K562 (cell line): ENCODE measurements at regions not wholly inside any gene's neighbourhood (a gene's known extent, or its start where the extent isn't known, plus 50 kb on each side); places are given as distances from the start of the nearest gene placed in this dataset.

ENCODE experiments used
- ATAC-seq: fragments of 200-7000 bp; cut with Tn5 transposase; 3 replicates; pipeline ENCODE4 v1.9.1; 2020; ENCODE audit warnings: moderate library complexity
- BruUV-seq: library from RNA; stranded (reverse); fragments of 400-500 nt; replicated peaks from 2 replicates; lab custom pipeline; 2021; lab: Mats Ljungman, UMichigan
- CTCF ChIA-PET: fragments of 300-600 bp; formaldehyde crosslinking; extraction: SDS; loops from one replicate; lab custom pipeline; 2021; ENCODE audit warnings: low intra/inter-chr PET ratio; lab: Yijun Ruan, JAX
- POLR2A ChIA-PET: fragments of 300-600, 350-650 bp; sonication (Branson Sonifier 250); formaldehyde crosslinking; extraction: SDS; loops from one replicate; lab custom pipeline; 2021; ENCODE audit warnings: antibody characterized with exemption, inconsistent platforms; lab: Yijun Ruan, JAX
- DNase-seq, 4 experiments: peaks; one replicate each; pipeline versions ENCODE4 v3.0.0 to v3.0.0-alpha.2; 2011 to 2018; ENCODE audit warnings: low spot score in 3 of 4, mixed read lengths in 3 of 4; ENCODE audit errors: extremely low read depth in 1 of 4
- FAIRE-seq: peaks from 2 replicates; lab custom pipeline; 2011; peaks lifted over from hg19 to GRCh38; lab: Jason Lieb, UNC
- H2AFZ ChIP-seq: 2 replicates; pipeline ENCODE4 v1.6.0; 2011; ENCODE audit warnings: low read depth, low read length, control low read depth, inconsistent platforms
- H3K27ac ChIP-seq: fragments of 200-600 bp; 3 replicates; pipeline ENCODE4 v1.8.0; 2011; ENCODE audit warnings: low read depth, mild to moderate bottlenecking, control low read depth, inconsistent platforms, low read length, moderate library complexity, mixed read lengths; ENCODE audit errors: extremely low read depth
- H3K27me3 ChIP-seq, 2 experiments: fragments of 300-600 bp in 1 of 2; 2 replicates in 1 of 2; 3 replicates in 1 of 2; pipeline versions ENCODE4 v1.6.0 to v1.8.0; 2011; ENCODE audit warnings: inconsistent platforms in 2 of 2, low read length in 2 of 2, mild to moderate bottlenecking in 1 of 2, mixed read lengths in 1 of 2, moderate library complexity in 1 of 2; ENCODE audit not compliant: control insufficient read depth in 2 of 2, insufficient read depth in 2 of 2
- H3K36me3 ChIP-seq: fragments of 300-600 bp; 3 replicates; pipeline ENCODE4 v1.8.0; 2011; ENCODE audit warnings: mild to moderate bottlenecking, low read length, inconsistent platforms; ENCODE audit not compliant: control insufficient read depth, insufficient read depth
- H3K4me1 ChIP-seq, 2 experiments: fragments of 200-600 bp in 1 of 2; replicated peaks in 1 of 2; 2 replicates in 1 of 2; 3 replicates in 1 of 2; pipeline versions ENCODE4 v1.5.1 to v1.8.0; 2011; ENCODE audit warnings: inconsistent platforms in 2 of 2, low read length in 2 of 2, mild to moderate bottlenecking in 1 of 2, mixed read lengths in 1 of 2, moderate library complexity in 1 of 2; ENCODE audit not compliant: control insufficient read depth in 2 of 2, insufficient read depth in 2 of 2
- H3K4me2 ChIP-seq: 2 replicates; pipeline ENCODE4 v1.6.1; 2011; ENCODE audit warnings: low read length, control low read depth, inconsistent platforms, mixed read lengths; ENCODE audit not compliant: insufficient read depth
- H3K4me3 ChIP-seq: fragments of 200-600 bp; sonication (generic), shearing (Covaris generic); 2 replicates; pipeline ENCODE4 v1.5.1; 2016; ENCODE audit warnings: control low read depth, inconsistent platforms
- H3K79me2 ChIP-seq: fragments of 200-600 bp; 3 replicates; pipeline ENCODE4 v1.8.0; 2011; ENCODE audit warnings: low read length, inconsistent platforms; ENCODE audit not compliant: control insufficient read depth, insufficient read depth
- H3K9ac ChIP-seq, 2 experiments: 2 replicates each; pipeline versions ENCODE4 v1.6.0 to v1.6.1; 2011; ENCODE audit warnings: low read depth in 2 of 2, low read length in 2 of 2, control low read depth in 1 of 2, inconsistent platforms in 1 of 2, mild to moderate bottlenecking in 1 of 2, mixed read lengths in 1 of 2; ENCODE audit not compliant: insufficient read depth in 1 of 2
- H3K9me1 ChIP-seq: one replicate; pipeline ENCODE4 v1.6.0; 2011; ENCODE audit warnings: inconsistent platforms, mild to moderate bottlenecking, low read length, moderate library complexity; ENCODE audit not compliant: control insufficient read depth, insufficient read depth
- H3K9me3 ChIP-seq: replicated peaks from 2 replicates; pipeline ENCODE4 v1.5.1; 2011; ENCODE audit warnings: low read depth, low read length, inconsistent platforms; ENCODE audit not compliant: control insufficient read depth, insufficient read depth
- H4K20me1 ChIP-seq: replicated peaks from 2 replicates; pipeline ENCODE4 v1.6.1; 2011; ENCODE audit warnings: low read length, inconsistent platforms, mixed read lengths; ENCODE audit not compliant: control insufficient read depth, insufficient read depth
- CHD4 ChIP-seq: fragments of 200-600 bp; sonication (generic); IDR thresholded peaks from 3 replicates; pipeline ENCODE4 v1.6.1; 2012; ENCODE audit warnings: low read depth, mild to moderate bottlenecking, mixed read lengths, low read length, inconsistent platforms; ENCODE audit not compliant: insufficient read depth, insufficient replicate concordance, poor library complexity, severe bottlenecking
- MCM5 ChIP-seq: fragments of 450-650 bp; IDR thresholded peaks from 2 replicates; pipeline ENCODE4 v1.6.1; 2016; ENCODE audit warnings: low read depth
- MEF2A ChIP-seq: IDR thresholded peaks from 2 replicates; pipeline ENCODE4 v1.6.1; 2011; ENCODE audit warnings: low read depth, mild to moderate bottlenecking, low read length, moderate library complexity; ENCODE audit not compliant: control insufficient read depth
- RAD51 ChIP-seq: fragments of 450-650 bp; IDR thresholded peaks from 2 replicates; pipeline ENCODE4 v1.7.1; 2016; ENCODE audit warnings: low read depth, mild to moderate bottlenecking, borderline replicate concordance
- RCOR1 ChIP-seq, 2 experiments: IDR thresholded peaks; 2 replicates each; pipeline ENCODE4 v1.6.1; 2012; ENCODE audit warnings: low read depth in 2 of 2, low read length in 2 of 2, borderline replicate concordance in 1 of 2, improper control_type of control experiment in 1 of 2
- SMARCA4 ChIP-seq: fragments of 450-650 bp; IDR thresholded peaks from 2 replicates; pipeline ENCODE4 v1.6.1; 2016
- SP2 ChIP-seq: IDR thresholded peaks from 2 replicates; pipeline ENCODE4 v1.6.1; 2011; ENCODE audit warnings: mild to moderate bottlenecking, low read depth, low read length, moderate library complexity; ENCODE audit not compliant: poor library complexity, severe bottlenecking; ENCODE audit errors: extremely low read depth
- WGBS: fragments of 100-300 bp; shearing (Covaris generic); methylation state at CpG from one replicate; pipeline ENCODE4 v1.1.6; 2016; ENCODE audit warnings: low coverage, mixed read lengths; ENCODE audit not compliant: insufficient coverage; ENCODE audit errors: missing lambda C conversion rate; 5-methylcytosine and 5-hydroxymethylcytosine counted together
- in situ Hi-C: fragments of 300-500 bp; cut with MboI; formaldehyde crosslinking; loops from 4 replicates; pipeline ENCODE4 v1.15.0; 2018; ENCODE audit warnings: inconsistent platforms, mixed read lengths
- intact Hi-C: fragments of 100-400 bp; cut with micrococcal nuclease; formaldehyde crosslinking; loops from 2 replicates; pipeline ENCODE4 v1.14.2; 2022
- TF ChIP-seq, protein P1 (sequence below): fragments of 250-450 bp; sonication (Bioruptor Pico); IDR thresholded peaks from 2 replicates; pipeline ENCODE4 v1.8.0; 2021; ENCODE audit warnings: moderate library complexity, mild to moderate bottlenecking, inconsistent platforms

DNA sequence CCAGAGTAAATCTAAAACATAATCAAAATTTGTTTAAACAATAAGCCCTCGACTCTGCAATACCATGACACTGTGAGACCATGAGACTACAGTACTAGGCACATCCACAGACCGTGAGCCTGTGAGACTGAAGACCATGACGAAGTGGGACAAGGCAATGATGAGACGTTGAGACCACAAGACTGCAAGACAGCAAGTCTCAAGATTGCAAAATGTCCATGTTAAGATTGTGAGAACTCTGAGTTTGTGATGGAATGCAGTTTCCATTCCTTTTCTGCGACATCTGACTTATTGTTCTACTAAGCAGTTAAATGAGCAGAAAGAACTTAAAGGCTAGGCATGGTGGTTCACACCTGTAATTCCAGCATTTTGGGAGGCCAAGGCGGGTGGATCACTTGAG is 102.1 kb upstream of the PHACTR1 start:
- TF ChIP-seq RCOR1 (IDR thresholded peaks at IDR 0.05; ENCODE audit: borderline replicate concordance in 1 of 2, low read depth in 2 of 2, low read length in 2 of 2) (no peak), SMARCA4 (no peak), SP2 (no peak), MCM5 (no peak), MEF2A (no peak), CHD4 (no peak), RAD51 (no peak)
- TF ChIP-seq, protein P1, sequence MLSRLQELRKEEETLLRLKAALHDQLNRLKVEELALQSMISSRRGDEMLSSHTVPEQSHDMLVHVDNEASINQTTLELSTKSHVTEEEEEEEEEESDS (CRISPR knock-in tag): no peak
- no peak overlapping the region for H3K27ac ChIP-seq
- BruUV-seq: no TSS peak
- ChIA-PET CTCF (no interaction called here), POLR2A (no interaction called here)
- H4K20me1 ChIP-seq: no peaks in the 10 kb centered on the region
- no peak overlapping the region for H3K4me3 ChIP-seq
- FAIRE-seq (no peak), ATAC-seq (no peak), DNase-seq (no peak)
- in situ Hi-C loops (no loop called here), intact Hi-C loops (no loop called here)
- 0% methylated on average over 6 of the region's 6 CpGs for WGBS
- no peaks in the 10 kb centered on the region for H3K9me3 ChIP-seq
- H3K79me2 ChIP-seq: no peaks in the 10 kb centered on the region
- no peaks in the 10 kb centered on the region for H3K9me1 ChIP-seq
- H3K4me1 ChIP-seq: no peaks in the 10 kb centered on the region
- no peak overlapping the region for H3K4me2 ChIP-seq
- no peaks in the 10 kb centered on the region for H3K36me3 ChIP-seq
- H2AFZ ChIP-seq: no peak overlapping the region
- H3K27me3 ChIP-seq: peaks cover 4% of the 10 kb centered on the region in 2 experiments; a peak in 3 of 5 replicates
- H3K9ac ChIP-seq: no peak overlapping the region
